ACHN (cell line): ENCODE measurements at regions not wholly inside any gene's neighbourhood (a gene's known extent, or its start where the extent isn't known, plus 50 kb on each side); places are given as distances from the start of the nearest gene placed in this dataset.
"Not testable (repeated sequence)": the region's sequence is repeated elsewhere in the genome, so short reads cannot be mapped to it uniquely, and the experiment has no call there.

Source experiments
- DNase-seq: peaks from one replicate; pipeline ENCODE4 v3.0.0-alpha.2; 2015
- in situ Hi-C: cut with HindIII; loops from 2 replicates; pipeline ENCODE4 v1.10.0; 2017; ENCODE audit warnings: low sequenced_read_pairs, low pct_ligation_motif_present, low pct_unique_long_range_greater_than_20kb

- in situ Hi-C loops: no loop called here
- no peak for DNase-seq
Measured at GRCh38 chr3:66552846-66553245, 52.0 kb upstream of the LRIG1 start.

GRCh38 chr3:66553441-66554113, 52.8 kb upstream of the LRIG1 start:
- no peak for DNase-seq
- in situ Hi-C loops: no loop called here

GRCh38 chr3:66554178-66554577, 53.4 kb upstream of the LRIG1 start:
- DNase-seq: no peak
- in situ Hi-C loops: no loop called here

GRCh38 chr3:66555214-66555844, 54.5 kb upstream of the LRIG1 start:
- in situ Hi-C loops: no loop called here
- no peak for DNase-seq

GRCh38 chr3:66557170-66557569, 56.3 kb upstream of the LRIG1 start:
- in situ Hi-C loops: no loop called here
- DNase-seq: no peak

GRCh38 chr3:66559924-66560323, 59.1 kb upstream of the LRIG1 start:
- in situ Hi-C loops, DNase-seq: not testable (repeated sequence)

- in situ Hi-C loops: no loop called here
- no peak for DNase-seq
Measured at GRCh38 chr3:66561367-66561766, 60.5 kb upstream of the LRIG1 start.

- in situ Hi-C loops: no loop called here
- DNase-seq: no peak
Measured at GRCh38 chr3:66565301-66565700, 64.5 kb upstream of the LRIG1 start.

- DNase-seq: no peak
- in situ Hi-C loops: no loop called here
Measured at GRCh38 chr3:66567077-66567476, 66.3 kb upstream of the LRIG1 start.

- DNase-seq: no peak
- in situ Hi-C loops: no loop called here
Measured at GRCh38 chr3:66572090-66572675, 71.4 kb upstream of the LRIG1 start.

- in situ Hi-C loops: no loop called here
- DNase-seq: peak; percentile 12
Measured at GRCh38 chr3:66572938-66573710, 72.3 kb upstream of the LRIG1 start.

GRCh38 chr3:66574091-66574490, 73.3 kb upstream of the LRIG1 start:
- no peak for DNase-seq
- in situ Hi-C loops: no loop called here

- no peak for DNase-seq
- in situ Hi-C loops: no loop called here
Measured at GRCh38 chr3:66577426-66578203, 76.8 kb upstream of the LRIG1 start.

- DNase-seq: no peak
- in situ Hi-C loops: no loop called here
Measured at GRCh38 chr3:66581256-66581655, 80.4 kb upstream of the LRIG1 start.

GRCh38 chr3:66582721-66583423, 82.0 kb upstream of the LRIG1 start:
- in situ Hi-C loops: no loop called here
- DNase-seq: no peak

GRCh38 chr3:66583424-66584040, 82.7 kb upstream of the LRIG1 start:
- DNase-seq: no peak
- in situ Hi-C loops: no loop called here

- DNase-seq: no peak
- in situ Hi-C loops: no loop called here
Measured at GRCh38 chr3:66585520-66586095, 84.8 kb upstream of the LRIG1 start.
